ENCODE measurements at regions not wholly inside any gene's neighbourhood (a gene's known extent, or its start where the extent isn't known, plus 50 kb on each side); places are given as distances from the start of the nearest gene placed in this dataset.

DNA sequence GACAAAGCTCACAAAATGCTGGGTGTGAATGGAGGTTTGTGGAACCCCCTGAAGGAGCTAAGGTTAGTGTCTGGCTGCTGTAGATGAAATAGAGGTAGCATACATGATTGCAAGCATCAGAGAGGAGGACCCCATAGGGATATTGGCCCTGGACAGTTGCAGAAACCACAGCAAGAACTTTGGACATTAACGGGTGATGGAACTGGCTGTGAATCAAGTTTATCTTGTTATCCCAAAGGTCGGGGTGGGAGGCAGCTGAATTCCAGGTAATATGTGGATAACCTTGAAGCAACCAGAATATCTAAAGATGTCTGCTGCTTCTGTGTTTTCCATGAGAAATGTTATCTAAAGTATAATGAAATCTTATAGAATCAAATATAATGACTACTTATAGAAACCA lies 447.7 kb downstream of the ZSWIM6 start:
- TF ChIP-seq MYC (IDR thresholded peaks at IDR 0.05; ENCODE audit: low read depth, low read length) (no peak), EZH2 (IDR thresholded peaks at IDR 0.05; ENCODE audit: borderline replicate concordance, low read depth, low read length, severe bottlenecking) (no peak), JUN (IDR thresholded peaks at IDR 0.05; ENCODE audit: borderline replicate concordance, insufficient read depth, insufficient read length, low read depth) (no peak)
- TF ChIP-seq, protein P1, sequence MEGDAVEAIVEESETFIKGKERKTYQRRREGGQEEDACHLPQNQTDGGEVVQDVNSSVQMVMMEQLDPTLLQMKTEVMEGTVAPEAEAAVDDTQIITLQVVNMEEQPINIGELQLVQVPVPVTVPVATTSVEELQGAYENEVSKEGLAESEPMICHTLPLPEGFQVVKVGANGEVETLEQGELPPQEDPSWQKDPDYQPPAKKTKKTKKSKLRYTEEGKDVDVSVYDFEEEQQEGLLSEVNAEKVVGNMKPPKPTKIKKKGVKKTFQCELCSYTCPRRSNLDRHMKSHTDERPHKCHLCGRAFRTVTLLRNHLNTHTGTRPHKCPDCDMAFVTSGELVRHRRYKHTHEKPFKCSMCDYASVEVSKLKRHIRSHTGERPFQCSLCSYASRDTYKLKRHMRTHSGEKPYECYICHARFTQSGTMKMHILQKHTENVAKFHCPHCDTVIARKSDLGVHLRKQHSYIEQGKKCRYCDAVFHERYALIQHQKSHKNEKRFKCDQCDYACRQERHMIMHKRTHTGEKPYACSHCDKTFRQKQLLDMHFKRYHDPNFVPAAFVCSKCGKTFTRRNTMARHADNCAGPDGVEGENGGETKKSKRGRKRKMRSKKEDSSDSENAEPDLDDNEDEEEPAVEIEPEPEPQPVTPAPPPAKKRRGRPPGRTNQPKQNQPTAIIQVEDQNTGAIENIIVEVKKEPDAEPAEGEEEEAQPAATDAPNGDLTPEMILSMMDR (IDR thresholded peaks at IDR 0.05; ENCODE audit: extremely low read depth in 1 of 2, insufficient read depth in 1 of 2, low read depth in 1 of 2, low read length in 2 of 2) = no peak
